Astrocyte (in vitro differentiated cells and primary cell): ENCODE measurements at regions not wholly inside any gene's neighbourhood (a gene's known extent, or its start where the extent isn't known, plus 50 kb on each side); places are given as distances from the start of the nearest gene placed in this dataset.

Source experiments
- CTCF ChIP-seq: IDR thresholded peaks from 2 replicates; pipeline ENCODE4 v1.5.1; 2011; ENCODE audit warnings: low read depth, mild to moderate bottlenecking, inconsistent platforms, low read length, moderate library complexity; ENCODE audit not compliant: insufficient read depth
- EZH2 ChIP-seq: IDR thresholded peaks from 2 replicates; pipeline ENCODE4 v1.6.1; 2012; ENCODE audit warnings: mild to moderate bottlenecking, low read length, inconsistent platforms; ENCODE audit not compliant: insufficient read depth

- TF ChIP-seq EZH2 (no peak), CTCF (no peak)
Observed at GRCh38 chr10:132482090-132482800, 55.3 kb upstream of the INPP5A start.
